ENCODE measurements at regions not wholly inside any gene's neighbourhood (a gene's known extent, or its start where the extent isn't known, plus 50 kb on each side); places are given as distances from the start of the nearest gene placed in this dataset.

- no peak for TF ChIP-seq POLR2AphosphoS5 (IDR thresholded peaks at IDR 0.05; ENCODE audit: low read depth)
- Histone ChIP-seq H3K27me3 (ENCODE audit: insufficient read depth, poor library complexity, severe bottlenecking) (no peaks in the 10 kb centered on the region), H3K4me3 (replicated peaks; ENCODE audit: insufficient read depth, low read length) (no peak overlapping the region), H3K27ac (replicated peaks) (no peak overlapping the region)
- DNase-seq (ENCODE audit: low read depth in 1 of 2, low spot score in 1 of 2): no peak
Measured at GRCh38 chr2:40827392-40827791, 375.5 kb upstream of the SLC8A1 start.

- Histone ChIP-seq H3K4me3 (replicated peaks; ENCODE audit: insufficient read depth, low read length) (no peak overlapping the region), H3K27me3 (ENCODE audit: insufficient read depth, poor library complexity, severe bottlenecking) (no peaks in the 10 kb centered on the region), H3K27ac (replicated peaks) (no peak overlapping the region)
- TF ChIP-seq CTCF (IDR thresholded peaks at IDR 0.05; ENCODE audit: insufficient read depth, low read length): no peak
- no peak for TF ChIP-seq GABPA (IDR thresholded peaks at IDR 0.05; ENCODE audit: low read depth)
- no peak for TF ChIP-seq REST (IDR thresholded peaks at IDR 0.05; ENCODE audit: insufficient replicate concordance, low read depth)
- no peak for TF ChIP-seq SPI1 (IDR thresholded peaks at IDR 0.05; ENCODE audit: borderline replicate concordance, low read depth)
- no peak for TF ChIP-seq POLR2AphosphoS5 (IDR thresholded peaks at IDR 0.05; ENCODE audit: low read depth)
- no peak for DNase-seq (ENCODE audit: low read depth in 1 of 2, low spot score in 1 of 2)
Measured at GRCh38 chr2:40831321-40831873, 379.5 kb upstream of the SLC8A1 start.

GRCh38 chr2:40841856-40842255, 390.0 kb upstream of the SLC8A1 start:
- TF ChIP-seq REST (IDR thresholded peaks at IDR 0.05; ENCODE audit: insufficient replicate concordance, low read depth) (no peak), SPI1 (IDR thresholded peaks at IDR 0.05; ENCODE audit: borderline replicate concordance, low read depth) (no peak), GABPA (IDR thresholded peaks at IDR 0.05; ENCODE audit: low read depth) (no peak), CTCF (IDR thresholded peaks at IDR 0.05; ENCODE audit: insufficient read depth, low read length) (no peak), POLR2AphosphoS5 (IDR thresholded peaks at IDR 0.05; ENCODE audit: low read depth) (no peak)

GRCh38 chr2:40844353-40845277, 392.7 kb upstream of the SLC8A1 start:
- Histone ChIP-seq H3K27ac (replicated peaks) (no peak overlapping the region), H3K4me3 (replicated peaks; ENCODE audit: insufficient read depth, low read length) (no peak overlapping the region), H3K27me3 (ENCODE audit: insufficient read depth, poor library complexity, severe bottlenecking) (no peaks in the 10 kb centered on the region)
- no peak for TF ChIP-seq GABPA (IDR thresholded peaks at IDR 0.05; ENCODE audit: low read depth)
- no peak for TF ChIP-seq CTCF (IDR thresholded peaks at IDR 0.05; ENCODE audit: insufficient read depth, low read length)
- no peak for TF ChIP-seq SPI1 (IDR thresholded peaks at IDR 0.05; ENCODE audit: borderline replicate concordance, low read depth)
- no peak for TF ChIP-seq POLR2AphosphoS5 (IDR thresholded peaks at IDR 0.05; ENCODE audit: low read depth)
- no peak for TF ChIP-seq REST (IDR thresholded peaks at IDR 0.05; ENCODE audit: insufficient replicate concordance, low read depth)
- DNase-seq (ENCODE audit: low read depth in 1 of 2, low spot score in 1 of 2): peak in 1 of 2 experiments; percentile 14

More at GRCh38 chr2:40841856-40842255, 390.0 kb upstream of the SLC8A1 start:
- H3K4me3 ChIP-seq (replicated peaks; ENCODE audit: insufficient read depth, low read length): no peak overlapping the region
- H3K27ac ChIP-seq (replicated peaks): no peak overlapping the region
- no peak for DNase-seq (ENCODE audit: low read depth in 1 of 2, low spot score in 1 of 2)
- H3K27me3 ChIP-seq (ENCODE audit: insufficient read depth, poor library complexity, severe bottlenecking): no peaks in the 10 kb centered on the region

All from HL-60 (cell line).